NCI-H1048 (cell line): ENCODE measurements at regions not wholly inside any gene's neighbourhood (a gene's known extent, or its start where the extent isn't known, plus 50 kb on each side); places are given as distances from the start of the nearest gene placed in this dataset.
"Not testable (repeated sequence)": the region's sequence is repeated elsewhere in the genome, so short reads cannot be mapped to it uniquely, and the experiment has no call there.

Source experiments
- DNase-seq: peaks from one replicate; lab custom pipeline; 2025; lab: John Stamatoyannopoulos, UW

DNA sequence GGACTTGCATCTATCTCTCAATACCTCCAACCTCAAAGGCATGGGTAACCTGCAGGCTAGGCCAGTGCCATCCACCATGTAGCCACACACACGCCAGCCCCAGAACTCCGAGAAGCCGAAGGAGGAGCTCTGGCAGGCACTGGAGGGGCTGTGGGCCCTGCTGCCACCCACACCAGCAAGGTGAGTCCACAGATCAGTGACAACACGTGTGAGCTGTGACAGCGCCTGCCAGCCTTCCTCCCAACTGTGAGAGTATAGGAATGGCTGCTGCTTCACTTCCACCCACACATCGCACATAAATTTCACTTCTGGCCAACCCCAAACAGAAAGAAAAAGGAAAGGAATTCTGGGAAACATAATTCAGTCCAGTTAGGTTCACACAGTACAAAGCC, 422.6 kb downstream of the BCOR start:
- DNase-seq, result no peak

DNA sequence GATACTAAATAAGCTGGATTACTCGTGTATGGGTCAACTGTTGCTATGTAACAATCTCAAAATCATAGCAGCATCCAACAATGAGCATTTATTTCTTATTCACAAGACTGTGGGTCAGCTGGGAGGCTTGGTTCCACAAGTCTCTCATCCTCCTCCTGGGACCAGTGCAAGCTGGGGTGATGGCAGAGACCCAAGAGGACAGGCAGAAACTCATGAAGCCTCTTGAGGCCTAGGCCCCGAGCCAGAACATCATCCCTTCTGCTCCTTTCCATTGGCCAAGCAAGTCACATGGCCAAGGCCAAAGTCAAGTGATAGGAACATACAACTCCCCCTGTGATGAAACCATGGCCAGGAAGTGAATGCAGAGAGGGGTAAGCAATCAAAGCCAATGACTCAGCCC, 422.1 kb downstream of the BCOR start:
- DNase-seq, result no peak

DNA sequence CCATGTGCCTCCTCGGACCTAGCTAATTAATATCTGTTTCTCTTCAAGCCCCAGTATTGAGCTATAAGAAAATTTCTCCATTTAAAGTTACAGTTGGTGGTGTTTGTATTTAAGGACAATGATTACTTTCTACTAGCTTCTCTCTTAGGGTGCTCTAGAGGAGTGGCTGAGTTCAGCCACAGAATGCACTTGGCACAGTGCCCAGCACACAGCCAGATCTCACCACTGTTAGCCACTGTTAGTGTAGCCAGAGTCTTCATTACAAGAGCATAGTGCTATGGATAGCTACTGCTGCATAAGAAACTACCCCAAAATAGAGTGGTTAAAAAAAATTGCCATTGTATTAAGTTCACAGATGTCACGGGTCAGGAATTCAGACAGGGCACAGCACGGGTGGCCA, 421.3 kb downstream of the BCOR start:
- no peak for DNase-seq

DNA sequence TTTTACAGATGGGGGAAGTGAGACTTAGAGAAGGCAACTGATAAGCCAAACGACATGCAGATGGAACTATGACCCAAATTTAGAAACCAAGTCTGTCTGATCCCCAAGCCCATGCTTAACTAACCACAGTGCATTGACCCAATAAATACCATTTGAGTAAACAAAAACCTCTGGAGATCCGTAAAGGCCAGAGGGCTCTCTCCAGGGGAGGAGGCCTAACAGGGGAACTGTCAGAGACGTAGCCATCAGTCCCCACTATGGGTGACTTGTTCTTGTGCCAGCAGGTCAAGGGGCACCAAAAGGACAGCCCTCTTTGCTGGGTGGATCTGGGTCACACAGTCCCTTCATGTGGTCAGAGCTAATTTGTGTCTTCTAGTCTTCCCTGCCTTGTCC, 420.2 kb downstream of the BCOR start:
- no peak for DNase-seq

- DNase-seq, result no peak
These were observed 419.6 kb downstream of the BCOR start for GRCh38 chrX:39677978-39678791.

- DNase-seq, result no peak
These were observed 418.8 kb downstream of the BCOR start for GRCh38 chrX:39678914-39679313.

DNA sequence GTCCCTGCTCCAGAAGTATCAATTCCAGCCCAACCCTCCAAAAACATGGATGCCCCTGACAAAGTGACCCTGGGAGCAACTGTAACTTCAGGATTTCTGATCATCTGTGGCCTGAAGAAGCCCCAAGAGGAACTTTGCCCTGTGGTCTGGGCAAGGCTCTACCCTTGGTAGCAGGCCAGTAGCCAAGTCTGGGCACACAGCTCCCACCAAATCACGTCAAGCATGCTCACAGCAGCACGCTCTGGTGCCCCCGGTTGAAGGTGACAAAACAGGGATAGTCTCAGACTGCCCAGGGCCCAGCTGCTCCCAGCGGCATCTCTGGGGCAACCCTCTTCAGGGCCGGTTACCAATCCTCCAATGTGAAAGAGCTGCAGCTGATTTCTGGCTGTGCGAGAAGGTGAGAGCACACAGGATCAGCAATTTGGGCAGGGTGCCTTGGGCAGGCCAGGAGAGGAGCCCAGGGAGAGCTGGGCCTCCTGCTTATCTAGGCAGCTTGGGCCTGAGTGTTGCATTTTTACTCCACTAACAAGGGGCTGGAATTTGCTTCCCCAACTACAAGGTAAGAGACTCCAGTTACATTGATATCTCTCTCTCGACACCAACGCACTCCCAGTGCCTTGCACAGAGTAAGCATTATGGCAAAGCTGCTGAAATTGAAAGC, 418.1 kb downstream of the BCOR start:
- DNase-seq, result no peak

GRCh38 chrX:39681885-39682284, 415.9 kb downstream of the BCOR start:
- no peak for DNase-seq

- DNase-seq, result no peak
These were observed 415.0 kb downstream of the BCOR start for GRCh38 chrX:39682778-39683177.

DNA sequence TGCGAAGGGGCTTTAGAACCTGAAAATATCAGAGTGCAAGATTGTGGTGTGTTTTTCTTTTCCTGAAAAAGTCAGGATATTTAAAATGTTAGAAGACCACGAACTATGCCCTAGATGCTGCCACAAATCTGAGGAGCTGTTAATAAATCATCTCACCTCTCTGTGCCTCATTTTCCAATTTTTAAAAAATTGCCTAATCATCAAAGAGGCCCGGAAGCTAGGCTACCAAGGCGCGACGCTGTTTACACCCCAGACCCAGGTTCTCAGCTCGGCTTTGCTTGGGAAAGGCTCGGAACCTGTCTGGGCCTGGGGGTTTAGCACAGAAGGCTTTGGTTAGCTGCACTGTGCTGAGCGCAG, 409.6 kb downstream of the BCOR start:
- no peak for DNase-seq

GRCh38 chrX:39688576-39689375, 409.0 kb downstream of the BCOR start:
- DNase-seq, result no peak

GRCh38 chrX:39689376-39690104, 408.2 kb downstream of the BCOR start:
- no peak for DNase-seq

DNA sequence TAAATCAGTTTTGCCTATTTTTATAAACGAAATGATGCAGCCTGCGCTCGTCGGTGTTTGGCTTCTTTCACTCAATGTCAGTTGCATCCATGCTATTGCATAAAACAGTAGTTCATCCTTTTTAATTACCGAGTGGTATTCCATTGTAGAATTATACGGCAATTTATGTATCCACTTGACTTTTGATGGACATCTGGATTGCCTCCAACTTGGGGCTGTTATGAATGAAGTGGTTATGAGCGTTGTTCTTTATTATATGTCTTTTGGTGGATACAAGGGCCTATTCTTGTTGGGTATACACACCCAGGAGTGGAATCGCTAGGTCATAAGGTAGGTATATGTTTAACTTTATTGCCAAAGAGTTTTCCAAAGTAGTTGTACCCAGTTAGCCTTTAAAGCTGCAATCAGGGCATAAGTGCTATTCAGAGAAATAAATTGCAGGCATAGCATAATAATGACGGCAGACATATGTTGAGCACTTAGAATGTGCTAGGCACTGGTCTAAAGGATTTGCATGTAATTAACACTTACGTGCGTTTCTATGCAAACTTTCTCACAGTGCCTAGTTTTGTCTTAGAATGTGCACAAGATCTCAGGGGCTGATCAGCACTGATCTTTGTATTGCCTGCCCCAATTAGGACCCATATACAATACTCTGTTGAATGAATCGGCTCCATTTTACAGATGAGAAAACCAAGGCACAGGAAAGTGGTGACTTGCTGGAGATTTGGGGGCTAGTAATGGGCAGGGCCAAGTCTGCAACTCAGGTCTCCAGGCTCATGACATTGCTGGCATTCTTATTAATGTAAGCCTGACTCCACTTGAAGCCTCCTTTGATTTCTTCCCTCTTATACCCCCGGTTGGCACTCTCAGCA, 407.0 kb downstream of the BCOR start:
- DNase-seq, result peak; percentile 34

DNA sequence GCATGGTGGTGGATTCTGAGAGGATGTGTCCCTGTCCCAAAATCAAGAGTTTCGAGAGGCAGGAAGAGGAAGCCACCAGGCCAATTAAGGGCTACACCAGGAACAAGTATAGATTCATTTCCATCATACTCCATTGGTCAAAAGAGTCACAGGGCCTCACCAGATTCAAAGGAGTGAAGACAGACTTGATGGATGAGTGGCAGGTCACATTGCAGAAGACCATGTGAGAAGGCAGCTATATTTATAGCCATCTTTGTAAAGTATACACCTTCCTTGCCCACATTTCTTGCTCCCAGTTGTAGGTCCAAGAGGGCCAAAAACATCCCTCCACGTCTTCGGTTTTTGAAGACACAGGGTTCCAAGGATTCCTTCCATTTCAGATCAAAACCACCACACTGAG, 406.0 kb downstream of the BCOR start:
- no peak for DNase-seq

GRCh38 chrX:39692796-39693195, 405.0 kb downstream of the BCOR start:
- DNase-seq, result no peak

DNA sequence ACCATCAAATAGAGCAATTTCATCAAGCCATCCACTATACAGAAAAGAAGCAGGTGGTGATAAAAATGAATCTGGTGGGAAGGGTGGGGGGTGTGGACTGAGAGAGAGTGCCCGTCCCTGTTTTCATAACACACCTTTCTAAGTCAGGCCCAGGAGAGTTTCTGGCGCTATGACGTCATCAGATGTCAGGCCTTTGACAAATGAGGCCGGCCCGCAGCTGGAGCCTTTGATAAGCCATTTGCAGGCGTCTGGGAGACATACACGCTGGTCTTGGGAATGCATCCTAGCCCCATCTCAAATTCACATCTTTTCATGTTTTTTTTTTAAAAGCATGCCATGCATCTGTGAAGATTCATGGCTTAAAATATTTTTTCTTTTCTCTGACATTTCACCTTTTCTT, 404.5 kb downstream of the BCOR start:
- no peak for DNase-seq

GRCh38 chrX:39702636-39703035, 395.1 kb downstream of the BCOR start:
- DNase-seq, result not testable (repeated sequence)

DNA sequence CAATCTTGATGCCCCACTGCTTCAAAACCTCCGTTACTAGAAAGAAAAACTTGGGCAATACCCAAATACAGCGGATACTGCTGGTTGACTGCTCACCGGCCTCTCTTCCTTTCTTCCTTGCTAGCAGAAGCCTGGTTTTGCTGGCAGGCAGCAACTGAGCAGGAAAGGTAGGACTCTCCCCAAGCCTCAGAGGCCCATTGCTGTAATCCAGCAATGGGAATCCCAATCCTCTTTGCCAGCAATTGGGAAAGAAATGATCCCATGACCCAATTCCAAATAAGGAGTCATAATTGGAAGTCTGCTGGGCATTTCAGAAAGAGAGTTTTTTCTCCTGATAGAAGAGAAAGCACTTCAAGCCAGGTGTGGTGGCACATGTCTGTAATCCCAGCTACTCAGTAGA, 394.5 kb downstream of the BCOR start:
- DNase-seq, result no peak

- no peak for DNase-seq
These were observed 393.2 kb downstream of the BCOR start for GRCh38 chrX:39704590-39704989.

- no peak for DNase-seq
These were observed 392.5 kb downstream of the BCOR start for GRCh38 chrX:39705290-39705689.

GRCh38 chrX:39709364-39709763, 388.4 kb downstream of the BCOR start:
- DNase-seq, result no peak
